ENCODE measurements at regions not wholly inside any gene's neighbourhood (a gene's known extent, or its start where the extent isn't known, plus 50 kb on each side); places are given as distances from the start of the nearest gene placed in this dataset.

DNA sequence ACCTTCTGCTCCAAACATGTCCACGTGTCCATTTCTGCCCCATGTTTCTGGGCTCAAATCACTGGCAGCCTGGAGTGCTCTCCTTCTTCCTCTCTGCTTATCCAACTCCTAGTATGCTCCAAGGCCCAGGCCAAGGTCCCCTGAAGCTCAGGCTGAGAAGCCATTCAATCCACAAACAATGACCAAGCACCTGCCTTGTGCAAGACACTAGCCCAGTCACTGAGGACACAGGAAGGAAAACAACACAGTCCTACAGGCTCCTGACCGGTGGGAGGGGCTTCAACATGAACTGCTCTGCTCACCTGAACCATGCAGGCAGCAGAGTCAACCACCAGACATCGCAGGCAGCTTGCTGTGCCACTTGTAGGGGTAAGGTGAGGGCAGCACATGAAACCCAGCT is 93.6 kb downstream of the RPL27A start:
- DNase-seq (ENCODE audit: low read depth, low spot score) = no peak
- TF ChIP-seq, protein P1, sequence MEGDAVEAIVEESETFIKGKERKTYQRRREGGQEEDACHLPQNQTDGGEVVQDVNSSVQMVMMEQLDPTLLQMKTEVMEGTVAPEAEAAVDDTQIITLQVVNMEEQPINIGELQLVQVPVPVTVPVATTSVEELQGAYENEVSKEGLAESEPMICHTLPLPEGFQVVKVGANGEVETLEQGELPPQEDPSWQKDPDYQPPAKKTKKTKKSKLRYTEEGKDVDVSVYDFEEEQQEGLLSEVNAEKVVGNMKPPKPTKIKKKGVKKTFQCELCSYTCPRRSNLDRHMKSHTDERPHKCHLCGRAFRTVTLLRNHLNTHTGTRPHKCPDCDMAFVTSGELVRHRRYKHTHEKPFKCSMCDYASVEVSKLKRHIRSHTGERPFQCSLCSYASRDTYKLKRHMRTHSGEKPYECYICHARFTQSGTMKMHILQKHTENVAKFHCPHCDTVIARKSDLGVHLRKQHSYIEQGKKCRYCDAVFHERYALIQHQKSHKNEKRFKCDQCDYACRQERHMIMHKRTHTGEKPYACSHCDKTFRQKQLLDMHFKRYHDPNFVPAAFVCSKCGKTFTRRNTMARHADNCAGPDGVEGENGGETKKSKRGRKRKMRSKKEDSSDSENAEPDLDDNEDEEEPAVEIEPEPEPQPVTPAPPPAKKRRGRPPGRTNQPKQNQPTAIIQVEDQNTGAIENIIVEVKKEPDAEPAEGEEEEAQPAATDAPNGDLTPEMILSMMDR (IDR thresholded peaks at IDR 0.05; ENCODE audit: low read depth, low read length) = no peak
- no peak overlapping the region for H3K4me3 ChIP-seq (ENCODE audit: low read depth, low read length)
- in situ Hi-C loops (cut with HindIII; ENCODE audit: low sequenced_read_pairs) = no loop called here

DNA sequence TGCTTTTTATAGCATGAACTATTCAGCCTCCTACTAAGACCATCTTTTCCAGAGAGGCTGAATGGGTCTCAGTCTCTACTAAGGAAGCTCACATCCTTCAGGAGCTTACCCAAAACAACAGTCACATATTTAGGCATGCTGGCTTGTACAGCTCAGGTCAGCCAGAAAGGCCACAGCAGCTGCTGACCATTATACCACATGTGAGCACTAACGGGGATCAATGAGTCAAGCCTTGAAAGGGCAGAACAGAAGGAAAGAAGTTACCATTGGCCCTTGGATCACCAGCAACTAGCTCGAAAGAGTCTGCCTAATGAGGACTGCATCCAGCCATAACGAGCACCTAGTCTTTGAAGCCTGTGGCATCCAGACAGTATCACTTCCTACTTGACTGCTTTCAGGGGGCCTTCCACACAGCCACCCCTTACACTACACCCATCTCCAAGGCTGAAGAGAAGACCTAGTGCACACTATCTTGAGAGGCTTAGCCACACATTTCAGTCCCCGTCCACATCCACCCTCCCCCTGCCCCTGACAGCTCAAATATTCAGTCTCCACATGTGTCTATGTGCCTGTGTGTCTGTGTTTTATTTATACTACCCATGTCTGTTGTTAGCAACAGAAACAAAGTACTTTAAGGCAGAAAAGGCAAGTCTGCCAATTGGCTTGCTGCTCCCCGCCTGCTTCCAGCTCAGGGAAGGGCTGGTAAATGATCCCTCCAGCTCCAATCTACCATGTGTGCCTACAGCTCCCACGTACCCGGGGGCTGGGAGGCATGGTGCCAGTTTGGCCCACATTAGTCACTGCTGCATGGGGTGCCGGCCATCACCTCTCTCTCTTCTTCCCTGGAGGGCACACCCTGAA is 95.5 kb downstream of the RPL27A start:
- in situ Hi-C loops (cut with HindIII; ENCODE audit: low sequenced_read_pairs) = no loop called here
- DNase-seq (ENCODE audit: low read depth, low spot score) = peak; percentile 66
- H3K4me3 ChIP-seq (ENCODE audit: low read depth, low read length) = no peak overlapping the region
- TF ChIP-seq, protein P1 (IDR thresholded peaks at IDR 0.05; ENCODE audit: low read depth, low read length) = no peak

DNA sequence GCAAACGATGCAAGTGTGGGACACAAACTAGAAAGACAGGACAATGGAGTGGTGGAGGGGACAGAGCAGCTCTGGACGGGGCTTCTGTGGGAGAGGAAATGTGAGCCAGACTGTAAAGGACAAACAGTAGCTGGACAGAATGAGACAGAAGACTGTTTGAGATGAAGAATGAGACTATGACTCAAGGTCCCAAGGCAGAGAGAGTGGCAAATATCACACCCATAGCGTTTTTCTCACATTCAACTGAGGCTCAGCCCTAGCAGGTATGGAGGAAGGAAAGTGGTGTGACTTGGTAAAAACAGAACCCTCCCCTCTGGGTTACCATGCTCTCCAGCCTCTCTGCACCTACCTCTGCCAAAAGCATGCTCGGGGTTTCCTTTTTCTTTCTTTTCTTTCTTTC is 96.5 kb downstream of the RPL27A start:
- in situ Hi-C loops (cut with HindIII; ENCODE audit: low sequenced_read_pairs) = no loop called here
- TF ChIP-seq, protein P1 (IDR thresholded peaks at IDR 0.05; ENCODE audit: low read depth, low read length) = no peak
- no peak overlapping the region for H3K4me3 ChIP-seq (ENCODE audit: low read depth, low read length)
- DNase-seq (ENCODE audit: low read depth, low spot score) = no peak

DNA sequence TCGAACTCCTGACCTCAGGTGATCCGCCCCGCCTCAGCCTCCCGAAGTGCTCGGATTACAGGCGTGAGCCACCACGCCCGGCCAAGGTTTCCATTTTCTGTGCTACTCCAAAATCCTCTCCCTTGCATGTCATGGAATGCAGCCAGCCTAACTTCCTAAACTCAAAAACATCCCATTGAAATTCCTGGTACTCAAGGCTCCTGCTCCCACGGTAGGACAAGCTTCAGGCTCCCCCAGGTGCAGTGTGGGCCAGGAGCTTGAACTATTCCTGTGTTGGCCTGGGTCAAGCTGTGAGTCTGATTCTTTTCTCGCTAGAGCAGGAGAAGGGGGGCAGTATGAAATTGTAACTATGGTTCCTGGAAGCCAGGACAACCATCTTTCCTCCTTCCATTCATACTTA is 97.1 kb downstream of the RPL27A start:
- TF ChIP-seq, protein P1 (IDR thresholded peaks at IDR 0.05; ENCODE audit: low read depth, low read length) = no peak
- H3K4me3 ChIP-seq (ENCODE audit: low read depth, low read length) = no peak overlapping the region
- in situ Hi-C loops (cut with HindIII; ENCODE audit: low sequenced_read_pairs) = no loop called here
- DNase-seq (ENCODE audit: low read depth, low spot score) = no peak

DNA sequence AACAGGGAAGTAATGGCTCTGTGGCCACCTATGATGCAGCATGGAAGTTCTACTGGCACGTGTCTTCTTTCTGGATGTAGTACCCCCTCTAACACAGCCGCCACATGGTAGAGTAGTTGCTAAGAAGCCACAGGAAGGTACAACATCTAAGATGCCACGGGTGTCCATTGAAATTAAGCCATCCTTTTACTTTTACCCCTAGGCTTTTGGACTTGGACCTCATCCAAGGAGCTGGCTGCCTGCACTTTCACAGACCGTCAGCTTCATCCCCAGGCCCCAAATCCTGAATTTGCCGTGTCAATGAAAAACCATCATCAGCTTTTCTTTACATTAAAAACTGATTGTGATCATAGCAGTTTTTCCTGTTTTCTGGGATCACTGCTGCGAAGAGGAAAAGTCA is 102.4 kb downstream of the RPL27A start:
- H3K4me3 ChIP-seq (ENCODE audit: low read depth, low read length) = no peak overlapping the region
- DNase-seq (ENCODE audit: low read depth, low spot score) = no peak
- in situ Hi-C loops (cut with HindIII; ENCODE audit: low sequenced_read_pairs) = no loop called here

DNA sequence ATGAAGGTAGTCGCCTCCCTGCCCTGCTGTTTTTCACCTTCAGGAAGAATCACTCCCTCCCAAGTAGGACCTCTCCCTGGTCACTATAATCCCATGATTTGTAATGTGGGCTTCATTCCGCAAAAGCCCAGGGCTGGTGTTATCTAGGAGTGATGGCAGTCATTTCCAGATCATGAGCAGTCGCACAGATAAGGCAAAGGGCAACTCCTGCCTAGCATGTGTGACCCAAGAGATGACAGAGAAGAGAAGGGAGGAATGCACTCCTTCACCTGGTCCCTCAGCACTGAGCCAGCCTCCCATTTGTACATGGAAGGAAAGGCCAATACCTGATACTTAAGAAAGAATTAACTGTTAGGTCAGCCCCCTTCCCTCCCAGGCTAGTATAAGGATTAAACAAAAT is 102.9 kb downstream of the RPL27A start:
- no peak overlapping the region for H3K4me3 ChIP-seq (ENCODE audit: low read depth, low read length)
- DNase-seq (ENCODE audit: low read depth, low spot score) = no peak
- TF ChIP-seq, protein P1 (IDR thresholded peaks at IDR 0.05; ENCODE audit: low read depth, low read length) = no peak
- in situ Hi-C loops (cut with HindIII; ENCODE audit: low sequenced_read_pairs) = no loop called here

More for the DNA sequence above, 102.4 kb downstream of the RPL27A start:
- TF ChIP-seq, protein P1 (IDR thresholded peaks at IDR 0.05; ENCODE audit: low read depth, low read length) = no peak

Data from astrocyte of the spinal cord (primary cell).